ENCODE measurements at regions not wholly inside any gene's neighbourhood (a gene's known extent, or its start where the extent isn't known, plus 50 kb on each side); places are given as distances from the start of the nearest gene placed in this dataset.
"Not testable (repeated sequence)": the region's sequence is repeated elsewhere in the genome, so short reads cannot be mapped to it uniquely, and the experiment has no call there.

- no peaks in the 10 kb centered on the region for H3K36me3 ChIP-seq
- H3K27me3 ChIP-seq = no peaks in the 10 kb centered on the region
- H3K4me1 ChIP-seq = no peaks in the 10 kb centered on the region
- no peak overlapping the region for H3K4me3 ChIP-seq (ENCODE audit: low read depth, low read length)
- no peak for TF ChIP-seq CTCF (IDR thresholded peaks at IDR 0.05; ENCODE audit: low read depth, low read length)
- DNase-seq = no peak
- H3K9me3 ChIP-seq = no peaks in the 10 kb centered on the region
These were observed 1849.3 kb upstream of the DEFB115 start for GRCh38 chr20:29408034-29408695.

- not testable (repeated sequence) for H3K9me3 ChIP-seq; H3K27me3 ChIP-seq; H3K36me3 ChIP-seq; DNase-seq; H3K4me1 ChIP-seq; H3K4me3 ChIP-seq (ENCODE audit: low read depth, low read length)
These were observed 1848.8 kb upstream of the DEFB115 start for GRCh38 chr20:29408707-29409106.

- H3K27me3 ChIP-seq; DNase-seq; H3K9me3 ChIP-seq; H3K4me3 ChIP-seq (ENCODE audit: low read depth, low read length); H3K36me3 ChIP-seq; H3K4me1 ChIP-seq: not testable (repeated sequence)
These were observed 1848.2 kb upstream of the DEFB115 start for GRCh38 chr20:29409160-29409689.

GRCh38 chr20:29409833-29410805, 1847.3 kb upstream of the DEFB115 start:
- no peak overlapping the region for H3K4me3 ChIP-seq (ENCODE audit: low read depth, low read length)
- DNase-seq = no peak
- H3K27me3 ChIP-seq = no peaks in the 10 kb centered on the region
- no peaks in the 10 kb centered on the region for H3K36me3 ChIP-seq
- no peaks in the 10 kb centered on the region for H3K4me1 ChIP-seq
- no peaks in the 10 kb centered on the region for H3K9me3 ChIP-seq
- TF ChIP-seq CTCF (IDR thresholded peaks at IDR 0.05; ENCODE audit: low read depth, low read length) = no peak

GRCh38 chr20:29410806-29411457, 1846.5 kb upstream of the DEFB115 start:
- no peaks in the 10 kb centered on the region for H3K4me1 ChIP-seq
- no peaks in the 10 kb centered on the region for H3K9me3 ChIP-seq
- no peaks in the 10 kb centered on the region for H3K27me3 ChIP-seq
- no peak overlapping the region for H3K4me3 ChIP-seq (ENCODE audit: low read depth, low read length)
- no peak for DNase-seq
- no peaks in the 10 kb centered on the region for H3K36me3 ChIP-seq
- TF ChIP-seq CTCF (IDR thresholded peaks at IDR 0.05; ENCODE audit: low read depth, low read length) = no peak

GRCh38 chr20:29411458-29411820, 1846.0 kb upstream of the DEFB115 start:
- DNase-seq; H3K27me3 ChIP-seq; H3K4me1 ChIP-seq; H3K9me3 ChIP-seq; H3K4me3 ChIP-seq (ENCODE audit: low read depth, low read length); H3K36me3 ChIP-seq: not testable (repeated sequence)

GRCh38 chr20:29419378-29419777, 1838.1 kb upstream of the DEFB115 start:
- no peak for DNase-seq
- no peaks in the 10 kb centered on the region for H3K36me3 ChIP-seq
- no peak overlapping the region for H3K4me3 ChIP-seq (ENCODE audit: low read depth, low read length)
- no peaks in the 10 kb centered on the region for H3K9me3 ChIP-seq
- no peaks in the 10 kb centered on the region for H3K27me3 ChIP-seq
- TF ChIP-seq CTCF (IDR thresholded peaks at IDR 0.05; ENCODE audit: low read depth, low read length) = no peak
- H3K4me1 ChIP-seq = no peaks in the 10 kb centered on the region
